ENCODE measurements at regions not wholly inside any gene's neighbourhood (a gene's known extent, or its start where the extent isn't known, plus 50 kb on each side); places are given as distances from the start of the nearest gene placed in this dataset.
A peak's percentile ranks its signal among the peaks of the same experiment; 100 is the strongest.

DNA sequence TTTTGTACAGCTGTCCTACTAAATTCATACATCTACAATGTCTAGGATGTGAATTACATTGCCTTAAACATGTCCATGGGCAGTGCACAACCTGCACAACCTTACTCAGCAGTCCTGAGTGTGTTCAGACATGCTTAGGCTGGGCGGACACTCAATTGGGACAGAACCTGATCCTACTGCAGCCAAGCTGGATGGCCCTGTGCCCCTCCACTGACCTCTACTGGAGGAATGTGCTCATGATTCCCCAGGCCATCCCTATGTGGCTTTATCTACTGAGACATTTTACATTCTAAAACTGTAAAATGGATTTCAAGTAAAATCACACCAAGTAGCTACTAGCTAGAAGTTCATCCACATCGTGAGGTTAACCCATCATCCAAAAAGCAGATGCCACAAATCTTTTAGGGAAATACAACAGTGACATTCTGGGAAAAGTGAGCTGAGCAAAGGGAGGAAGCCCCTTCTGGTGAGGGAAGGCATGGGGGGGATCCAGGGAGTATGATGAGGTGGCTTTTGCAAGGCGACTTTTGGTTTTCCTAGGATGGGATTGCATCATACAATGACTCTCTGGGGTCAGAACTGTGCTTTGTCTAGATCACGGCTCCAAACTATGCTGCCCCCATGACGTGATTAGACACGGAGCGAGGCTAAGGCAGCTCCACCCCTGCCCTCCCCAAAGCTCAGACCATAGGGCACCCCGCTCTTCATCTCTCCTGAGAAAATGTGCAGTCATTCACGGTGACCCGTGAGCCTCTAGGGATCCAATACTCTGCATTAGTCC, 911.7 kb upstream of the TMEM132C start:
- no peak overlapping the region for H3K4me3 Mint-ChIP-seq (ENCODE audit: unreplicated experiment)
- H3K4me1 Mint-ChIP-seq (ENCODE audit: insufficient read depth, unreplicated experiment): no peaks in the 10 kb centered on the region
- DNase-seq (ENCODE audit: unreplicated experiment): peak; percentile 48
- no peak overlapping the region for H3K27ac Mint-ChIP-seq (ENCODE audit: low read depth, unreplicated experiment)
- H3K36me3 Mint-ChIP-seq (ENCODE audit: insufficient read depth, unreplicated experiment): no peaks in the 10 kb centered on the region
- H3K9me3 Mint-ChIP-seq (ENCODE audit: unreplicated experiment): no peaks in the 10 kb centered on the region
- TF ChIP-seq, protein P1, sequence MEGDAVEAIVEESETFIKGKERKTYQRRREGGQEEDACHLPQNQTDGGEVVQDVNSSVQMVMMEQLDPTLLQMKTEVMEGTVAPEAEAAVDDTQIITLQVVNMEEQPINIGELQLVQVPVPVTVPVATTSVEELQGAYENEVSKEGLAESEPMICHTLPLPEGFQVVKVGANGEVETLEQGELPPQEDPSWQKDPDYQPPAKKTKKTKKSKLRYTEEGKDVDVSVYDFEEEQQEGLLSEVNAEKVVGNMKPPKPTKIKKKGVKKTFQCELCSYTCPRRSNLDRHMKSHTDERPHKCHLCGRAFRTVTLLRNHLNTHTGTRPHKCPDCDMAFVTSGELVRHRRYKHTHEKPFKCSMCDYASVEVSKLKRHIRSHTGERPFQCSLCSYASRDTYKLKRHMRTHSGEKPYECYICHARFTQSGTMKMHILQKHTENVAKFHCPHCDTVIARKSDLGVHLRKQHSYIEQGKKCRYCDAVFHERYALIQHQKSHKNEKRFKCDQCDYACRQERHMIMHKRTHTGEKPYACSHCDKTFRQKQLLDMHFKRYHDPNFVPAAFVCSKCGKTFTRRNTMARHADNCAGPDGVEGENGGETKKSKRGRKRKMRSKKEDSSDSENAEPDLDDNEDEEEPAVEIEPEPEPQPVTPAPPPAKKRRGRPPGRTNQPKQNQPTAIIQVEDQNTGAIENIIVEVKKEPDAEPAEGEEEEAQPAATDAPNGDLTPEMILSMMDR (IDR thresholded peaks at IDR 0.05; ENCODE audit: unreplicated experiment): peak; percentile 55
- intact Hi-C loops (cut with micrococcal nuclease): loop anchor here (5.0 kb wide), 1 partner anchor 248 kb away; no protein-coding TSS in a partner anchor
- BruUV-seq (replicated peaks): no TSS peak
- H3K27me3 Mint-ChIP-seq (ENCODE audit: insufficient read depth, unreplicated experiment): no peaks in the 10 kb centered on the region
- ChIA-PET CTCF (interaction anchor here (0.6 to 4.6 kb wide), 17 partner anchors 8 to 1368 kb away, joined by 3 to 36 read pairs (median 4); no protein-coding TSS in a partner anchor), POLR2A (no interaction called here)

DNA sequence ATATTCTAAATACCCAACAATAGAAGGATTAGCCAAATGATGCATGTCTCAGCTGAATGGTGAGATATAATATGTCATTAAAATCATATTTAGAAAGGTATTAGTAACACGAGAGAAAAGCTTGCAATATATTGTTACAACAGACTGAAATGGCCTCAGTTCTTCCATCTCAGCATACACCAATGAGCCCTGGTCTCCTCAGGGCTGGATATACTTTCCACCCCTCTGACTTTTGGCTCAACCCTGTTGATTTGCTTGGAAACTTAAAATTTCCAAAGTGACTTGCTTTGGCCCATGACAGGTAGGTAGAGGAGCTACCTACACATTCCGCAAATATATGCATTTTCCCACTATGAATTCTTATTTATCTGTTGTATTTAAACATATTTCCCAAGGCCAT, 908.1 kb upstream of the TMEM132C start:
- TF ChIP-seq, protein P1 (IDR thresholded peaks at IDR 0.05; ENCODE audit: unreplicated experiment): no peak
- no peak overlapping the region for H3K27ac Mint-ChIP-seq (ENCODE audit: low read depth, unreplicated experiment)
- no peaks in the 10 kb centered on the region for H3K9me3 Mint-ChIP-seq (ENCODE audit: unreplicated experiment)
- no peak overlapping the region for H3K4me3 Mint-ChIP-seq (ENCODE audit: unreplicated experiment)
- H3K4me1 Mint-ChIP-seq (ENCODE audit: insufficient read depth, unreplicated experiment): no peaks in the 10 kb centered on the region
- ChIA-PET CTCF (interaction anchor here (0.6 to 2.3 kb wide), 3 partner anchors 11 to 250 kb away, joined by 3 to 11 read pairs (median 3); no protein-coding TSS in a partner anchor), POLR2A (no interaction called here)
- H3K27me3 Mint-ChIP-seq (ENCODE audit: insufficient read depth, unreplicated experiment): no peaks in the 10 kb centered on the region
- DNase-seq (ENCODE audit: unreplicated experiment): no peak
- intact Hi-C loops (cut with micrococcal nuclease): loop anchor here (5.0 kb wide), 1 partner anchor 252 kb away; no protein-coding TSS in a partner anchor
- H3K36me3 Mint-ChIP-seq (ENCODE audit: insufficient read depth, unreplicated experiment): no peaks in the 10 kb centered on the region
- no TSS peak for BruUV-seq (replicated peaks)

DNA sequence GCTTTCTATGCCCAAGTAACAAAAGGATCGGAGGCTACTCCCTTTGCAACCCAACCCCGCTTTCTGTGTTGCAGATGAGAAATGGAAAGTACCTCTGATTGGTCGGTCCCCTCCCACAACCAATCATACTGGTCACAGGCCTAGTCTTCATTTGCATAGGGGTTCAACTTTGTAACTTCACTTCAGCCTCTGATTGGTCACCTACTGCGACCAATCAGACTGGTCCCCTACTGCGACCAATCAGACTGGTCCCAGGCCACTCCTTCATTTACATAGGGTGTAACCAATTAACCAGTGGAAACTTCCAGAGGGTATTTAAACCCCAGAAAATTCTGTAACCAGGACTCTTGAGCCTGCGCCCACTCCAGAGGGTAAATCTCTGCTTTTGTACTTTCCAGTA, 906.4 kb upstream of the TMEM132C start:
- Mint-ChIP-seq H3K36me3 (ENCODE audit: insufficient read depth, unreplicated experiment) (no peaks in the 10 kb centered on the region), H3K27me3 (ENCODE audit: insufficient read depth, unreplicated experiment) (no peaks in the 10 kb centered on the region), H3K9me3 (ENCODE audit: unreplicated experiment) (no peaks in the 10 kb centered on the region), H3K27ac (ENCODE audit: low read depth, unreplicated experiment) (no peak overlapping the region), H3K4me1 (ENCODE audit: insufficient read depth, unreplicated experiment) (no peaks in the 10 kb centered on the region), H3K4me3 (ENCODE audit: unreplicated experiment) (no peak overlapping the region)
- intact Hi-C loops (cut with micrococcal nuclease): no loop called here
- ChIA-PET CTCF (no interaction called here), POLR2A (no interaction called here)
- no TSS peak for BruUV-seq (replicated peaks)
- no peak for DNase-seq (ENCODE audit: unreplicated experiment)
- TF ChIP-seq, protein P1 (IDR thresholded peaks at IDR 0.05; ENCODE audit: unreplicated experiment): no peak

DNA sequence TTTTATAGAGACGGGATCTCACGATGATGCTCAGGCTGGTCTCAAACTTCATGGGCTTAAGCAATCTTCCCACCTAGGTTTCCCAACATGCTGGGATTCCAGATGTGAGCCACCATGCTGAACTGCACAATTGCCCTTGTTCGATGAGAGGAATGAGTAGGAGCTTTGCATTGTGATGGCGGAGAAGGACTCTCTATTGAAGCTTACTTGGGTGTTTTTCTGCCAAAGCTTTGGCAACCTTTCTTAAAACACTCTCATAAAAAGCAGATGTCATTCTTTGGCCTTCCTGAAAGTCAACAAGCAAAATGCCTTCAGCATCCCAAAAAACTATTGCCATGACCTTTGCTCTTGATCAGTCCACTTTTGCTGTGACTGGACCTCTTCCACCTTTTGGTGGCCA, 904.8 kb upstream of the TMEM132C start:
- Mint-ChIP-seq H3K27me3 (ENCODE audit: insufficient read depth, unreplicated experiment) (no peaks in the 10 kb centered on the region), H3K36me3 (ENCODE audit: insufficient read depth, unreplicated experiment) (no peaks in the 10 kb centered on the region), H3K4me3 (ENCODE audit: unreplicated experiment) (no peak overlapping the region), H3K9me3 (ENCODE audit: unreplicated experiment) (no peaks in the 10 kb centered on the region), H3K27ac (ENCODE audit: low read depth, unreplicated experiment) (no peak overlapping the region), H3K4me1 (ENCODE audit: insufficient read depth, unreplicated experiment) (no peaks in the 10 kb centered on the region)
- CTCF ChIA-PET: interaction anchor here (0.7 to 0.8 kb wide), 4 partner anchors 20 to 488 kb away, joined by 3 to 5 read pairs (median 4); no protein-coding TSS in a partner anchor
- TF ChIP-seq, protein P1 (IDR thresholded peaks at IDR 0.05; ENCODE audit: unreplicated experiment): no peak
- BruUV-seq (replicated peaks): no TSS peak
- POLR2A ChIA-PET: no interaction called here
- intact Hi-C loops (cut with micrococcal nuclease): no loop called here
- no peak for DNase-seq (ENCODE audit: unreplicated experiment)
